NCI-H1048 (cell line): ENCODE measurements at regions not wholly inside any gene's neighbourhood (a gene's known extent, or its start where the extent isn't known, plus 50 kb on each side); places are given as distances from the start of the nearest gene placed in this dataset.

Source experiments
- DNase-seq: peaks from one replicate; lab custom pipeline; 2025; lab: John Stamatoyannopoulos, UW

- DNase-seq: no peak
Observed at GRCh38 chr4:153850533-153851280, 61.8 kb upstream of the SFRP2 start.

DNA sequence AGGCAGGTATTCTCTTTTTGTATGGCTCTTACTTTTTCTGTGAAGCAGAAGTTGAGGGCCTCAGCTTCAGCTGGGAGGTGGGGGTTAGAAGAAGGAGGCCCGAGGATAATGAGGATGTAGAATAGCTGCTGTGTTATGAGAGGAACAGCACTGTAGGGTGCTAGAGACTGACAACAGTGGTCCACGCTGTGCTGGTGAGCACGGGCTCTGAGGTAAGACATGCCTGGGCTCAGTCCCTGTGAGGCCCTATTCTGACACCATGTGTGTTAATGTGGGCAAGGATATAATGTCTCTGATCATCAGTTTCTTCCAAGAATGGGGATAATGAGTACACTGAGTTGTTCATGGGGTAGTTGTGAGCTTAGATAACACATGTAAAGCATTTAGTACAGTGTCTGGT, 55.3 kb upstream of the SFRP2 start:
- no peak for DNase-seq
